Left hindlimb (tissue), 1 donor: ENCODE measurements at regions not wholly inside any gene's neighbourhood (a gene's known extent, or its start where the extent isn't known, plus 50 kb on each side); places are given as distances from the start of the nearest gene placed in this dataset.

Source experiments
- DNase-seq: peaks from one replicate; pipeline ENCODE4 v3.0.0-alpha.2; 2018

GRCh38 chr2:8453904-8454302, 228.0 kb upstream of the ID2 start:
- DNase-seq = no peak

GRCh38 chr2:8454797-8455196, 227.1 kb upstream of the ID2 start:
- DNase-seq = no peak

- DNase-seq = no peak
Measured at GRCh38 chr2:8455236-8456150, 226.4 kb upstream of the ID2 start.

GRCh38 chr2:8456151-8457091, 225.4 kb upstream of the ID2 start:
- no peak for DNase-seq

GRCh38 chr2:8457092-8457481, 224.8 kb upstream of the ID2 start:
- no peak for DNase-seq

GRCh38 chr2:8457699-8458502, 224.0 kb upstream of the ID2 start:
- no peak for DNase-seq

- no peak for DNase-seq
Measured at GRCh38 chr2:8458503-8459459, 223.1 kb upstream of the ID2 start.

GRCh38 chr2:8459474-8459873, 222.4 kb upstream of the ID2 start:
- no peak for DNase-seq

- DNase-seq = no peak
Measured at GRCh38 chr2:8461341-8461740, 220.5 kb upstream of the ID2 start.

GRCh38 chr2:8462280-8462679, 219.6 kb upstream of the ID2 start:
- DNase-seq = no peak

GRCh38 chr2:8462899-8463648, 218.8 kb upstream of the ID2 start:
- DNase-seq = no peak

- DNase-seq = no peak
Measured at GRCh38 chr2:8465560-8465959, 216.3 kb upstream of the ID2 start.

GRCh38 chr2:8469709-8470493, 212.0 kb upstream of the ID2 start:
- no peak for DNase-seq

GRCh38 chr2:8472545-8473323, 209.1 kb upstream of the ID2 start:
- DNase-seq = no peak

- no peak for DNase-seq
Measured at GRCh38 chr2:8475349-8476031, 206.4 kb upstream of the ID2 start.

- DNase-seq = no peak
Measured at GRCh38 chr2:8477552-8478470, 204.0 kb upstream of the ID2 start.

GRCh38 chr2:8478471-8478793, 203.4 kb upstream of the ID2 start:
- DNase-seq = no peak

- no peak for DNase-seq
Measured at GRCh38 chr2:8479298-8479697, 202.6 kb upstream of the ID2 start.
